NOMO-1 treated with dmso at 0.1 percent for 144 hours (cell line): ENCODE measurements at regions not wholly inside any gene's neighbourhood (a gene's known extent, or its start where the extent isn't known, plus 50 kb on each side); places are given as distances from the start of the nearest gene placed in this dataset.
"Not testable (repeated sequence)": the region's sequence is repeated elsewhere in the genome, so short reads cannot be mapped to it uniquely, and the experiment has no call there.

Source experiments
- DNase-seq: peaks from one replicate; lab custom pipeline; 2025; ENCODE audit not compliant: unreplicated experiment; lab: John Stamatoyannopoulos, UW

DNA sequence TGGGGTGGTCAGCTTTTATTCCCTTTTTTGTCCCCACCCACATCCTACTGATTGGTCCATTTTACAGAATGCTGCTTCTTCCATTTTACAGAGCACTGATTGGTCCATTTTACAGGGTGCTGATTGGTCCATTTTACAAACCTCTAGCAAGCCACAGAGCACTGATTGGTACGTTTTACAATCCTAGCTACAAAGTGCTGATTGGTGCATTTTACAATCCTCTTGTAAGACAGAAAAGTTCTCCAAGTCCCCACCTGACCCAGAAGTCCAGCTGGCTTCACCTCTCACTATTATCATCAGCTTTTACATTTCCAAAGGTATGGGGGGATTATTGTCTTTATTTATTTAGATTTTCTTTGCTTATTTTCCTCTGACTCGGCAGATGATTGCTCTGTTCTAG is 390.4 kb upstream of the STXBP6 start:
- DNase-seq: not testable (repeated sequence)

DNA sequence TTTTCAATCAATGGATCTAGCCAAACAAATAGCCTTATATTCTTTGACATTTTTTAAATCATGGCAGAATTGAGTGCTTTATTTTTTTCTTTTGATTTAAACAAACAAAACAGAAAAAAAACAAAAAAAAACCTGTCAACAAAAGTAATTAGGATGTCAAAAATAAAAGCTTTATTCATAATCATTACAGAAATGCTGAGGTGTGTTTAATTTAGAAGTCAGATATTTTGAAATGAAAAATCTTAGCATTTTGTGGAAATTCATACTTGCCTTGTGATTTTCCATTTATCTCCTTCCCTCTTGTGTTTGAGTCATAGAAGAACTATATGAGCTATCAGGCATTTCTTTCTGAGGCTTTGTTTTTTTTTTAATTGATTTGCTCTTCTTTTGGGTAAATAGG is 387.0 kb upstream of the STXBP6 start:
- DNase-seq: no peak

DNA sequence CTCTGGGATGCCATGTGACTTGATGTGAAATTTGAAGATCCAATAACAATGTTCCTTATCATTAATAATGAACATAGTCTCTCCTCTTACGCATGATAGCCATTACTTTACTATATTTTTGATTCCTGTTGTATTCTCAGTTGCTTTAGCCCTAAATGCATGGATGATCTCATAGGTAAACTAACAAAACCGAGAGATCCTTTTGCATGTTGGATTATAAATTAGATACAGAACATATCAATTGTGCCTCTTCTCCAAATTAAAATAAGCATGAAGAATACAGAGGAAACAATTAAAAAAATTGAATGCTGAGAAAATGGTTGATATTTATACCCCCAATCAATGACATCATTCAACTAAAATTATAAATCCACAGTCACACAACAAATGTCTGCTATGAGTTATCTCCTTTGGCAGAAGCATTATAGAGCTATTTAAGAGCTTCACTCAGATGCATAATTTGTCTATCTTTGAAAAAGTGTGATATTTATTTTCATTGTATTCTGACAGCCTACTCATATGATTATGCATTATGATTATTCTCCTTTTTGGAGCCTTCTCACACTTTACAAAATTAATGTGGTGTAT is 386.4 kb upstream of the STXBP6 start:
- no peak for DNase-seq

DNA sequence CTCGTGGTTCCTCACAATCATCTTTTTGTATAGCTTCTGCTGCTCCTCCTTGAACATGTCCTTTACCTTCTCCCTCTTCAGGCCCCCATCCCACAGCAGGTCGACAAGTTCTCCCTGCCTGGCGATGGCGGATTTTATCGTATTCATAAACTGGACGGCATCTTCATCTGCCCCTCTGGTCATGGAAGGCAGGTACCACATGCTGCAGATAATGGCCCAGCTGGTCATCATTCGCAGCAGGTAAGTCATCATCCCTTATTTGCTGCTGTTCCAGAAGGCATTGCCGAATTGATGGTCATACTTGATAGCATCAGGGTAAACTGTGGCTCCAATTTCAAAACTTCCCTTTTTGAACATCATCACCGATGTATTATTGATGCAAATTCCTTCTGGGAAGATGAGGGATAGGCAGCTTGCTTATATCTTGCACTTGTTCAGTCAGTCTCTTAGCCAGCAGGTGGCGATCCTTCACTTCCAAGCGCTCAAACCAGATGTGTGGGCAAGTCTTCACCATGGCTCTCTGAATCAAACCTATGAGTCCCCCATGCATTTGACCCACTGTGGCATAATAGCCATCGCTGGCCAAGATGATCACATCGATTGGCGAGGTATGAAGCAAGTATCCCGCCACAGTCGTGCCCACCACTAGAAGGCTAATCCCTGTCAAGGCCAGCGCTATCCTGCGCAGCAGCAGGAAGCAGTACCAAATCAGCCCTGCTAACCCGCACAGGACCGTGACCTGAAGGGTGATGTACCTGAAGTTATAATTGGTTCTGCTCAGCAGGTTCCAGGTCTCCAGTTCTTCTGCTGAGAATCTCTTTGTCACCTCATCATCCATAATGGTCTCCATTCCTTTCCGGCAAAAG is 381.5 kb upstream of the STXBP6 start:
- DNase-seq: no peak

DNA sequence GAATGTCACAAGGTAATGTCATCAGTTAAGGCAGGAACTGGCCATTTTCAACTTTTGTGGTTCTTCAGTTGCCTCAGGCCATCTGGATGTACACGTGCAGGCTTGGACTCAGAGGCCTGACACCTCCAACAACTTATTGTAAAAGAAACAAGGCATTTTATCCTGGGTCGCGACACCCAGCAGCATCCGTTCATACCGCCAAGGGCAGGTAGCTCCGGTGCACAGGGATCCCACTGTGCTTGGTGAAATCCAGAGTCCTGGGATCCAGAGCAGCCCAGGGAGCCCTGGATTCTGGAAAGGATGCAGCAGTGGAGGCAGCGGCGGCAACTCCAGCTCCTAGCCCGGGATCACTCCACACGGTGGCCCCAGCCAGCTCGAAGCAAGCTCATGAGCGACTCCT is 380.9 kb upstream of the STXBP6 start:
- DNase-seq: no peak

DNA sequence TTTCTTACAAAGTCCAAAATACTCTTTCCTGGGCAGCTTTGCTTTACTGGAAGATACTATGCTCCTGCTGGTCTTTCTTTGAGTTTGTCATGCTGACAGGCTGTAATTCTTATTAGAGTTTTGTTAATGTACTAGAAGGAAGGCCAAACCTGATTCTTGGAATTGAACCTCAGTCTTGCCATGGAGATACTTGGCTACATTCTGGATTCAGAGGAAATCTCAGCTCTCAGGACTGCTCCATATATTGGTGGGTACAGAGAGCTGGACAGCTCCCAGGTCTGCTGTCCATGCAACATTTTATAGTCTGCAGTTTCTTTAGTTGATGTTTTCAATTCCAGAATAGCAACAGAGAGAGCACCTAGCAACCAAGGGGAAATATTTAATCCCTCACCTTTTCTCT is 363.1 kb upstream of the STXBP6 start:
- DNase-seq: no peak

DNA sequence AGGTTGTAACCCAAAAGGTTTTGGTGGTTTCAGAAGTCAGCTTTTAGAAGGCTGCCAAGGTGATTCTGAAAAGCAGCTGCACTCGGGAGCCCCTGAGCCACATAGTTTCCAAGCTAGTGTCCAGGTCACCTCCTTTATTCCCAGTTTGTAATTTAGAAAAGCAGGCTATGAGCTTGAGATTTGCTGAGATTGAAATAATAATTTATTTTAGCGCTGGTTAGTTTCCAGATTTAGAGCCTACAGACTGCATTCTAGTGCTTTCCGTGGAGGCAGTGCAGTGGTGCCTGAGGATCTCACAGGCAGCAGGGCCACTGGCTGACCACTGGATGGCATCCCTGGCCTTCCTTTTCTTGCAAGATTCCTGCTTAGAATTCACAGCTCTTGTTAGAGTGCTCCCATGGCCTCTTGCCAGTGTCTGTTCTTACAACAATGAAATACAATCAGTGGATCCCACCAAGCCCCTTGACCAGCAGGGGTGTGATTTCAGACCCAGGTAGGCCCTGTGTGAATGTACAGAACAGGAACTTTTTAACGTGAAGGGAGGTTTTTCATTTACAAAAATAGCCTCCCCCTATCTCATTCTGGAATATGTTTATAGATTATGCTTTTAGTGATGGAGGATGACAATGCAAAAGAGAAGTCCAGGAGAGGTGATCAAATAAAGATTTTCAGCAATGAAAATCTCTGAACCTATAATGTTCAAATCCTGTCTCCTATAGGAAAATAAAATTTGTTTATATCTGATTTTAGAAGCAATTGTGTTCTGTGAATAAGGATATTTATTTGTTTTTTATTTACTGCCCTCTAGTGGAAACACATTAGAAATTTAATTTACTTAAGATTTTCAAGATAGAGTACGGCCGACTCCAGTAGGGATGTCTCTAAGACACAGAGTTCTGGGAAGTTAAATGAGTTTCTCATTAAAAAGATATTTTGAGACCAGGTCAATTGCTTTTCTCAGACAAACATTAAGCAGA is 362.1 kb upstream of the STXBP6 start:
- DNase-seq: no peak

DNA sequence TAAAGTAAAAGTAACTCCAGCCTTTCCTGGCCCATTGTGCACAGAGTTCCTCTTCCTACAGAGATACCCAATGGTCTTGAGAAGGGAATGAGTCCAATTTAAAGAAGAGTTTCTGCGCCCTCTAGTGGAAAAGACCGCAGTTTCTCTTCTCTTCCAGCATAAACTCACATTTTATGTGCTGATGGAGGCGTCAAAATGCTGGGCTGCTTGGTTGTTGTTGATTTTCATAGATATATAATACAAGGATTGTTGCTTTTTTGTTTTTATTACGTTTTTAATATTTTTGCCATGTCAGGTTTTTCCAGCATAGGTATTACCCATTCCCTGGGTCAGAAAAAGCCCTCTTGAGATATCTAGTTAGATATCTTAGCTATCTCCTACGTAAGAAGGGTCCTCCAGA is 356.9 kb upstream of the STXBP6 start:
- peak; percentile 9 for DNase-seq

DNA sequence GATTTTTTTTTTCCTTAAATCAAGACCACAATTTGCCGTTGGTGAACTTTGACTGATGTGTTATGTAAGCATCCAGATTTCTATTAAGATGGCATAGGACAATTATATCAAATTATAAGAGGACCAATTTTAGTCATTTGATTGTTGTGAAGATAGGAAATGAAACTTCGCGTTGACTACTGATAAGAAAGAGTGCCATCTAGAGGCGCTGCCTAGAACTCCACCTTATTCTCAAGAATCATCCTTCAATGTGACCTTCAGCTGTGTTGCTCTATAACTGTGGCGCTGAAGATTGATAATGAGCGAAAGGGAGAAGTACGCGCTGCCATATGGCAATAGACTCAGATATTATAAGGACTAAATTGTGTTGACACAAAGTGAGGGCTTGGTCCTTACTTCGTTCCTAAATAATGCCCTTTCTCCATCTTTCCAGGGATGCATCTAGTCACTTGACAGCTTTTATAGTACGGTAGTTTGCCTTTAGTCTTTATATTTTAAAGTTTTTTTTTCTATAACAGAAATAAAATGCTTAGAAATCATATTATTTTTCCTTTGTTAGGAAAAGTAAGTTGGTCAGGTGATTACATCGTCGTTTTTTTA is 350.8 kb upstream of the STXBP6 start:
- DNase-seq: peak; percentile 38

DNA sequence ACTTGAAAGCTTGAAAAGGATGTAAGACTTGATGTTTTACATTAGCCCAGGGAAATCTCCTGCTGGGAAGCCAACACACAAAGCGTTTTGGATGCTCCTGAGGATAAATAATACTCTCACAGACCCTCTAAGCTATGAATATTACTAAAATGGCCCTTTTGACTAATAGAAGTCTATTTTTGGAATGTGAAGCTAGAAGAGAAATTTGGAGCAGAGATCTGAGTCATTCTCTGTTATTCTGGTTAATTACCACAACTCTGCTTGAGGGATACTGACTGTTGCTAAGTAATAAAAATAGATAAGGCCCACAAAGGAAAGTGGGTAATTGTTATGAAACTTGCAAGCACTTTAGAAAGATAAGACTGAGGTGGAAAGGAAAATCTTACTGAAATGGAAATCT is 346.2 kb upstream of the STXBP6 start:
- no peak for DNase-seq

DNA sequence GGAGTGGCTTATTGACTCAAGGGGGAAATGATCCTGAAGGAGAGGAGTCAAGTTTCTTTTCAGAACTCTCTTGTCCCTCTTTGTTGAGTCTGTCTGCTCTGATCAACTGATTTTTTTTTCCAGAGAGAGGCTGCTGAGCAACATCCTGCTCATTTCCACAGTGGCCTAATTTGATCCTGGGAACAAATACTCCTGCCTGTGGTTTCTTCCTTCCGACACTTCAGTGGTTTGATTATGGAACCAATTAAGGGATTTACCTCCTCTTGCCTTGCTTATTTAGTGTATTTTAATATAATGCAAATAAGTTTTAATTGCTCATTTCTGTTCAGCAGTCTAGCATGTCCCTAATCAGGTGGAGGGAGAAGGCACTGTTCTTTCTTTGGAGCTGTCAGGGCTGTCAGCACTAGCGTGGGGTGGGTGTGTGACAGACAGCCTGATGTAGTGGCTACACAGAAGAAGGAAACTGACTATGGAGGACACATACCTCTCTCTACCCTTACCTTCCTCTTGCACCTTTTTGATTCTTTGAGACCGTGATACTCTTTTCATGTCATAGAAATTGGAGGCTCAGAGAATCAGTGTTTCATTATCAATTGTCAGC is 344.9 kb upstream of the STXBP6 start:
- DNase-seq: no peak

DNA sequence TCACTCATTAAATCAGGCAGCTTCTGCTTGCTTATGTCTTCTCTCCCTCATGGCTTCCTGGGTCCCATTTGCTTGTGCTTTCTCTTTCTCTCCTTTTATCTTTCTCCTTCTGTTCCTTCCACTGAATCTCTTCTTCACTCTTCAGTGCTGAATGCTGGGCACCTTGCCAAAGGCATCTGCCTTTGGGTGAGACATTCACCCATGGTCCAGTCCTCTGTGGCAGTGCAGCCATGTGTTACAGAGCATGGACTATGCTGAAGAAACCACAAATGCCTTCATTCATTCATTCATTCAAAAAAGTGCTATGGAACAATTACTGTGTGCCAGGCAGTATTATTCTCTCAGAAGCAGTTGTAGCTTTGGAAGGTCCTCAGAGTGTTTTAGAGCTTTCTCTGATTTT is 344.4 kb upstream of the STXBP6 start:
- no peak for DNase-seq

DNA sequence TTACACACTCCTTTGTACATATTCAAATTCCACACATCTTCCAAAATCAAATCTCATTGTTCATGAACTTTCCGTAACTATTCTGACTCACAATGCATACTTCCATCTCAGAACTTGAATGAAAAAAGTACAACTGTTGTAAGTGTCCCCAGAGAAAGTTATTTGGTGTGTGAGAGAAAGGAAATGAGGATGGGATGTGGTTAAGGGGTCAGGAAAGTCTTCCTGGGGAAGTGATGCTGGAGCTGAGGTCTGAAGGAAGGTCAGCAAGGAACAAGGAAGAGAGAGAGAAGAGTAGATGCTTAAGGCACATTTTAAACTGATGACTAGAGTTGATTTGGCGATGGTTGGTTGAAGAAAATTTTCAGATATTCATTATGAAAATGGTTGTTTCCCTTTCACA is 340.0 kb upstream of the STXBP6 start:
- DNase-seq: no peak

DNA sequence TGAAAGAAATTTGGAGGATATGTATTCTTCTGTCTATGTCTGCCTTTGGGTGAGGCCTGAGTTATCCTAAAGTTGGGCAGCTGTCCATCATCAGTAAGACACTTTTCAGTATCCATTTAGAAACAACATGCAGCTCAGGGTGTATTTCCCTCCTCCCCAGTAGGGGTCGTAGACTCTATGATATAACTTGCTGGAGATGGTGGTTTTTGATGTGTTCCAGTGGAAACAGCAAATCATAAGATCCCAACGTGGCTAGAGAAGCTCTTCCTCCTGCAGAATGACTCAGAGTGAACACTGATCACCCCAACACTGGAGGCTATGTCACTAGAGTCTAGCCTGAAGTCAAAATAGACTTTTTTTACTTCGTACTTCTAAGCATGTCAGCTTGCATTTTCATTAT is 331.6 kb upstream of the STXBP6 start:
- DNase-seq: no peak

DNA sequence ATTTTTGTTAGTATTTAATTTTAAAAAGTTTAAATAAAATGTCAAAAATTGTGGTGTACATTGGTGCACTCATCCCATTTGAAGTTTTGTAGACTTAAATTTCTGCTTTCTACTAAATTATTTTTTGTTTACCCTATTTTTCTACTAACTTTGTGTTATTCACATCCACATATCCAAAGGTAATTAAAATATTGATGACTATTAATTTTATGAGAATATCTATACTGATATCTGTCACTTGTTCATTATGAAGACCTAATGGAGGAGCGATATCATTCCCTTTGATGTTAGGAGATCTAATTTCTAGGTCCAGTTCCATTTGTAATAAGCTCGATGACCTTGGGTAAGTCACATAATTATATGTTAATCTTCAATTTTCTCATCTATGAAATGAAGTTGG is 325.7 kb upstream of the STXBP6 start:
- no peak for DNase-seq

DNA sequence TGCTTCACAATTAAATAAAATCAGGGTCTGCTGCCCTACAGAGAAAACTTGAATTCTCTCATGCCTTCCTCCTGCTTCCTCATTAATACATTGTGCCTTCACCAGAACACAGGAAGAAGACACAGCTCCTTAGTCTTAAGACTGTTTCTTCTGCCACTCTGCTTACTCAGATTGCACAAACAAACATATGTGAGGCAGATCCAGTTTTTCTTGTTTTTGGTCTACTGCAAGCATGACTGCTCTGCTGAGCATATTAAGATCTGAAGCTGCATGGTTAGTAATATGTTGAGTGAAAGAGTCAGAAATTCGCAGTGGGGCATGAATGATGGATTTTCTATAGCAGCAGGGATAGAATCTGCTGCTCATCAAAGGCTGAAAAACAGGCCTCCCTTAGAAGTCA is 321.1 kb upstream of the STXBP6 start:
- no peak for DNase-seq

DNA sequence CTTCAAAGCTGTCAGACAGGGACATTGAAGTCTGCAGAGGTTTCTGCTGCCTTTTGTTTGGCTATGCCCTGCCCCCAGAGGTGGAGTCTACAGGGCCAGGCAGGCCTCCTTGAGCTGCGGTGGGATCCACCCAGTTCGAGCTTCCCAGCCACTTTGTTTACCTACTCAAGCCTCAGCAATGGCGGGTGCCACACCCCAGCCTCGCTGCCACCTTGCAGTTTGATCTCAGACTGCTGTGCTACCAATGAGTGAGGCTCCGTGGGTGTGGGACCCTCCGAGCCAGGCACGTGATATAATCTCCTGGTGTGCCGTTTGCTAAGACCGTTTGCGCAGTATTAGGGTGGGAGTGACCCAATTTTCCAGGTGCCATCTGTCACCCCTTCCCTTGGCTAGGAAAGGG is 320.1 kb upstream of the STXBP6 start:
- not testable (repeated sequence) for DNase-seq

DNA sequence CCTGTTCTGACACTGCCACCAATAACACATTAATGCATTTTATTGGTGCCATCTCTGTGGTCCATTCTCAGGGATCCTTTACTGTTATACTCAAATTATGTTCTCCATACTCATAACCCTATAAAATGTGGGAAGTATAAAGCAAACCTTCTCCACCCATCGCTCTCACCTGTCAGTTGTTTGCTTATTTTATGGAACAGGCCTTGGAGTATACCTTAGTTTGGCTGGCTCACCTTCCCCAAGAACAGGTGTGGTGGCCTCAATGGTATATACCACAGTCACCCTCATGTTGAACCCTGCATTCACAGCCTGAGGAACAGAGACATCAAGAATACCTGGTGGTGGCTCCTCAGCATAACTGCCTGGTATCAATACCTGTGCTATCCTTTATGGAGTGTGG is 308.4 kb upstream of the STXBP6 start:
- no peak for DNase-seq

DNA sequence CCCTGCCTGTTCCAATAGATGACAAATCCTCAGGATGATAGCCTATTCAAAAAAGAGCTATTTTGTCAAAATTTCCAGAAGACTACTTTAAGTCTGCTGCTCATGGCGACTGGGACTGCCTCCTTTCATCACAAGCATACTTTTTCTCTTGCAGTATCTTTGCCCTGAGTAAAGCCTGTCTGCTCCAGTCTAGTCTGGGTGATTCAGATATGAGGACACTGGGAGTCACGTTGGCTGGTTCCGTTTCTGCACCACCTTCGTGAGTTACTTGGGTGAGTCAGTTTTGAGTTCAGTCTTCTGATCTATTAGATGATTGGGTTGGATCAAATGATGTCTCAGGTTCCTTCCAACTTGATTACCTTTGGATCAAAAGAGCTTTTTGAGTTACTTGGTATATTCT is 301.3 kb upstream of the STXBP6 start:
- DNase-seq: no peak

DNA sequence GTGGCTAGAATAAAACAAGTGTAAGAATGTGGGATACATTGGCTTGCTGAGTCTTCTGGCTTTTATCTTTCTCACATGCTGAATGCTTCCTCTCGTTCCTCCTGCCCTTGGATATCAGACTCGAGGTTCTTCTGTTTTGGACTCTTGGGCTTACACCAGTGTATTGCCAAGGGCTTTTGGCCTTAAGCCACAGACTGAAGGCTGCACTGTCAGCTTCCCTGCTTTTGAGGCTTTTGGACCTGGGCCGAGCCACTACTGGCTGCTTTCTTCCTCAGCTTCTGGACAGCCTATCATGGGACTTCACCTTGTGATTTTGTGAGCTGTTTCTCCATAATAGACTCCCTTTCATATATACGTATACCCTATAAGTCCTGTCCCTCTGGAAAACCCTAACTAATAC is 300.9 kb upstream of the STXBP6 start:
- no peak for DNase-seq

DNA sequence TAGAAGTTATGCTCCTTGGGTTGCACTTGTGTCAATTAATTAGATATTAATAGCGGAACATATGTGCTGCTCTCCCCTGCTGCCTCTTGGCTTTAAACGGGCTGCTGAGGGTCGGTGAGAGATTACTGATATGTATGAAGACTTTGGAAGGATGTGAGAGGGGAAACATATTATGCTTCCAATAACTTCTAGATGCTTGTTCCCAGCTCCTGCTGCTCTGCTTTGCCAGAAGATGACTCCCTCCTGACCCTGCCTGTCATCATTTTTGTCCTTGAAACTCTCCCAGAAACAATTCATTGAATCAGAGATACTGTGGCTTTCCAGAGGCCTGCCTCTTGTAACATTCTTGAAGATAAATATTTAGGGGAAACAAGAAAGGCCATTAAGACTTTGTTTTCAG is 300.1 kb upstream of the STXBP6 start:
- no peak for DNase-seq
